HG03457 (cell line): ENCODE measurements at regions not wholly inside any gene's neighbourhood (a gene's known extent, or its start where the extent isn't known, plus 50 kb on each side); places are given as distances from the start of the nearest gene placed in this dataset.
"Not testable (repeated sequence)": the region's sequence is repeated elsewhere in the genome, so short reads cannot be mapped to it uniquely, and the experiment has no call there.

Experiments
- ATAC-seq: cut with Tn5 transposase; IDR thresholded peaks from one replicate; pipeline ENCODE4 v1.9.1; 2021; ENCODE audit warnings: moderate number of reproducible peaks; ENCODE audit not compliant: unreplicated experiment

- ATAC-seq: no peak
Measured at GRCh38 chr17:68135141-68135887, 99.8 kb downstream of the KPNA2 start.

GRCh38 chr17:68141050-68141449, 105.5 kb downstream of the KPNA2 start:
- ATAC-seq: no peak

- ATAC-seq: no peak
Measured at GRCh38 chr17:68142595-68142994, 105.2 kb upstream of the AMZ2 start.

GRCh38 chr17:68143425-68143824, 104.4 kb upstream of the AMZ2 start:
- ATAC-seq: no peak

- ATAC-seq: no peak
Measured at GRCh38 chr17:68145088-68145487, 102.8 kb upstream of the AMZ2 start.

GRCh38 chr17:68148936-68149335, 98.9 kb upstream of the AMZ2 start:
- ATAC-seq: no peak

- ATAC-seq: no peak
Measured at GRCh38 chr17:68152161-68152571, 95.7 kb upstream of the AMZ2 start.

- ATAC-seq: no peak
Measured at GRCh38 chr17:68155692-68156091, 92.2 kb upstream of the AMZ2 start.

GRCh38 chr17:68161644-68162428, 86.0 kb upstream of the AMZ2 start:
- no peak for ATAC-seq

- ATAC-seq: not testable (repeated sequence)
Measured at GRCh38 chr17:68168273-68169164, 79.3 kb upstream of the AMZ2 start.

- not testable (repeated sequence) for ATAC-seq
Measured at GRCh38 chr17:68169165-68169821, 78.5 kb upstream of the AMZ2 start.

GRCh38 chr17:68169840-68170239, 78.0 kb upstream of the AMZ2 start:
- ATAC-seq: no peak

GRCh38 chr17:68170246-68170645, 77.6 kb upstream of the AMZ2 start:
- no peak for ATAC-seq

GRCh38 chr17:68172461-68172954, 75.3 kb upstream of the AMZ2 start:
- ATAC-seq: no peak

GRCh38 chr17:68175416-68175815, 72.4 kb upstream of the AMZ2 start:
- no peak for ATAC-seq

GRCh38 chr17:68175905-68176304, 71.9 kb upstream of the AMZ2 start:
- ATAC-seq: no peak

GRCh38 chr17:68176718-68177117, 71.1 kb upstream of the AMZ2 start:
- no peak for ATAC-seq

GRCh38 chr17:68178831-68179230, 69.0 kb upstream of the AMZ2 start:
- no peak for ATAC-seq

- no peak for ATAC-seq
Measured at GRCh38 chr17:68179236-68179925, 68.5 kb upstream of the AMZ2 start.

- ATAC-seq: no peak
Measured at GRCh38 chr17:68179926-68180285, 67.9 kb upstream of the AMZ2 start.
